ENCODE measurements at regions not wholly inside any gene's neighbourhood (a gene's known extent, or its start where the extent isn't known, plus 50 kb on each side); places are given as distances from the start of the nearest gene placed in this dataset.

GRCh38 chr5:117249086-117249815, 674.6 kb upstream of the SEMA6A start:
- no peak overlapping the region for H2AFZ ChIP-seq (replicated peaks)
- Mint-ChIP-seq H3K4me1 (peaks cover 30% of the 10 kb centered on the region), H3K27ac (no peak overlapping the region)

DNA sequence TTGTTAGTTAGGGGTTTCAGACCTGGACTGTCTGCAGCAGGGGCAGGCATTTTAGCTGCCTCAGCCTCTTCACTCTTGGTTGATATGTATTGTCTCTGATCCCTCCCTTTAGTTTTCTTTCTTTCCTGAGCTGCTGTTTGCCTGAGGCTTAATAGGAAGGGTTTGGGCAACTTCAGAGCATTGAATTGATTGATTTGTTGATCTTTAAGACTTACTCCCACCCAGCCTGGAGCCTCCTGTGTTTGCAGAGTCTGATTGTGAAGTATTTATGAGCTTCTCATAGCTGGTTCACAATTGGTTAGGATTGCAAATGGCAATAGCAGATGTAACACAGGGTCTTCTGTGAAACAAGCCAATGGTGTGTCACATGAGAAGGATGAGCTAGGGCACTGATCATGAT, 671.8 kb upstream of the SEMA6A start:
- no peaks in the 10 kb centered on the region for H3K36me3 ChIP-seq
- no peak for TF ChIP-seq EZH2phosphoT487 (IDR thresholded peaks at IDR 0.05)
- TF ChIP-seq EZH2 (IDR thresholded peaks at IDR 0.05): no peak
- TF ChIP-seq, protein P1, sequence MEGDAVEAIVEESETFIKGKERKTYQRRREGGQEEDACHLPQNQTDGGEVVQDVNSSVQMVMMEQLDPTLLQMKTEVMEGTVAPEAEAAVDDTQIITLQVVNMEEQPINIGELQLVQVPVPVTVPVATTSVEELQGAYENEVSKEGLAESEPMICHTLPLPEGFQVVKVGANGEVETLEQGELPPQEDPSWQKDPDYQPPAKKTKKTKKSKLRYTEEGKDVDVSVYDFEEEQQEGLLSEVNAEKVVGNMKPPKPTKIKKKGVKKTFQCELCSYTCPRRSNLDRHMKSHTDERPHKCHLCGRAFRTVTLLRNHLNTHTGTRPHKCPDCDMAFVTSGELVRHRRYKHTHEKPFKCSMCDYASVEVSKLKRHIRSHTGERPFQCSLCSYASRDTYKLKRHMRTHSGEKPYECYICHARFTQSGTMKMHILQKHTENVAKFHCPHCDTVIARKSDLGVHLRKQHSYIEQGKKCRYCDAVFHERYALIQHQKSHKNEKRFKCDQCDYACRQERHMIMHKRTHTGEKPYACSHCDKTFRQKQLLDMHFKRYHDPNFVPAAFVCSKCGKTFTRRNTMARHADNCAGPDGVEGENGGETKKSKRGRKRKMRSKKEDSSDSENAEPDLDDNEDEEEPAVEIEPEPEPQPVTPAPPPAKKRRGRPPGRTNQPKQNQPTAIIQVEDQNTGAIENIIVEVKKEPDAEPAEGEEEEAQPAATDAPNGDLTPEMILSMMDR (IDR thresholded peaks at IDR 0.05): no peak
- H4K20me1 ChIP-seq (ENCODE audit: low read depth): no peaks in the 10 kb centered on the region
- peaks cover 32% of the 10 kb centered on the region for H3K4me1 ChIP-seq
- H3K4me1 Mint-ChIP-seq: peaks cover 28% of the 10 kb centered on the region
- peak overlapping the region; percentile 91 for H3K27ac Mint-ChIP-seq
- H3K4me2 ChIP-seq: peak overlapping the region; percentile 52
- no peak overlapping the region for H3K4me3 ChIP-seq
- H3F3A ChIP-seq (ENCODE audit: low read depth): peaks cover 8% of the 10 kb centered on the region
- no peak overlapping the region for H3K9ac ChIP-seq
- no peak overlapping the region for H2AFZ ChIP-seq (replicated peaks)
- H3K36me3 Mint-ChIP-seq: no peaks in the 10 kb centered on the region
- H3K4me3 Mint-ChIP-seq: no peak overlapping the region
- peaks cover 3% of the 10 kb centered on the region for H3K27me3 Mint-ChIP-seq (ENCODE audit: insufficient read depth, low read depth)
- H3K27me3 ChIP-seq: no peaks in the 10 kb centered on the region
- peak; percentile 53 for DNase-seq (ENCODE audit: low spot score)
- H3K27ac ChIP-seq: peak overlapping the region; percentile 15
- no peaks in the 10 kb centered on the region for H3K9me3 Mint-ChIP-seq
- H3K9me3 ChIP-seq (ENCODE audit: low read depth): no peaks in the 10 kb centered on the region
- no peaks in the 10 kb centered on the region for H3K79me2 ChIP-seq (ENCODE audit: low read depth)

More at GRCh38 chr5:117249086-117249815, 674.6 kb upstream of the SEMA6A start:
- H3K79me2 ChIP-seq (ENCODE audit: low read depth): no peaks in the 10 kb centered on the region
- Mint-ChIP-seq H3K27me3 (ENCODE audit: insufficient read depth, low read depth) (no peaks in the 10 kb centered on the region), H3K9me3 (no peaks in the 10 kb centered on the region), H3K36me3 (no peaks in the 10 kb centered on the region), H3K4me3 (no peak overlapping the region)
- no peaks in the 10 kb centered on the region for H4K20me1 ChIP-seq (ENCODE audit: low read depth)
- H3K4me3 ChIP-seq: no peak overlapping the region
- TF ChIP-seq, protein P1 (IDR thresholded peaks at IDR 0.05): no peak
- TF ChIP-seq EZH2 (IDR thresholded peaks at IDR 0.05) (no peak), EZH2phosphoT487 (IDR thresholded peaks at IDR 0.05) (no peak)
- no peaks in the 10 kb centered on the region for H3K9me3 ChIP-seq (ENCODE audit: low read depth)
- no peak overlapping the region for H3K27ac ChIP-seq
- H3K27me3 ChIP-seq: no peaks in the 10 kb centered on the region
- H3K4me2 ChIP-seq: no peak overlapping the region
- peak; percentile 9 for DNase-seq (ENCODE audit: low spot score)
- H3K4me1 ChIP-seq: peaks cover 29% of the 10 kb centered on the region
- no peak overlapping the region for H3K9ac ChIP-seq
- no peaks in the 10 kb centered on the region for H3K36me3 ChIP-seq
- peaks cover 8% of the 10 kb centered on the region for H3F3A ChIP-seq (ENCODE audit: low read depth)

DNA sequence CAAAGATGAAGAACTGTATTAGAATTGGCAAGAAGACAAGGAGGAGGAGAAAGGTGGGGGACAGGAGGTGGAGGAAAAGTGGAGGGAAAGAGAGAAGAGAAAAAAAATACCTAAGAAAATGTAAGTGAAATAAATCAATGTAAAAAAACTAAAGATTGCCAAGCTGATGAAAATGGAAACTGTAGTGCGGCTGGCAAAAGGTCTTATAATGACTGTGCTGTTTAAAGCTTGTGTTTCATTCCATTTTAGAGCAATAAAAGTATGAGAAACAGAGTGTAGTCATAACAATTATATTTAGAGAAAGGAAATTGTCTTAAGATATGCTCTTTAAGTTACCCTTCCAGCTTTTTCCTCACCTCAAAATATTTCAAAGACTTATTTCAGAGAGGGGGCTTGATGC, 670.5 kb upstream of the SEMA6A start:
- Mint-ChIP-seq H3K27ac (peak overlapping the region; percentile 19), H3K4me3 (no peak overlapping the region), H3K27me3 (ENCODE audit: insufficient read depth, low read depth) (peaks cover 3% of the 10 kb centered on the region), H3K9me3 (peaks cover 8% of the 10 kb centered on the region), H3K4me1 (peaks cover 28% of the 10 kb centered on the region), H3K36me3 (no peaks in the 10 kb centered on the region)
- Histone ChIP-seq H3F3A (ENCODE audit: low read depth) (peaks cover 8% of the 10 kb centered on the region), H3K4me3 (no peak overlapping the region), H3K4me1 (peaks cover 32% of the 10 kb centered on the region), H3K27me3 (no peaks in the 10 kb centered on the region), H4K20me1 (ENCODE audit: low read depth) (no peaks in the 10 kb centered on the region), H3K9ac (no peak overlapping the region), H3K79me2 (ENCODE audit: low read depth) (no peaks in the 10 kb centered on the region), H3K4me2 (no peak overlapping the region), H3K27ac (no peak overlapping the region), H3K36me3 (no peaks in the 10 kb centered on the region), H2AFZ (replicated peaks) (no peak overlapping the region), H3K9me3 (ENCODE audit: low read depth) (no peaks in the 10 kb centered on the region)
- TF ChIP-seq EZH2phosphoT487 (IDR thresholded peaks at IDR 0.05): no peak
- TF ChIP-seq EZH2 (IDR thresholded peaks at IDR 0.05): no peak
- TF ChIP-seq, protein P1 (IDR thresholded peaks at IDR 0.05): no peak
- no peak for DNase-seq (ENCODE audit: low spot score)

Measured in neural progenitor cell (in vitro differentiated cells).